ENCODE measurements at regions not wholly inside any gene's neighbourhood (a gene's known extent, or its start where the extent isn't known, plus 50 kb on each side); places are given as distances from the start of the nearest gene placed in this dataset.
"Not testable (repeated sequence)": the region's sequence is repeated elsewhere in the genome, so short reads cannot be mapped to it uniquely, and the experiment has no call there.

- not testable (repeated sequence) for DNase-seq (ENCODE audit: low spot score)
These were observed 117.3 kb downstream of the PPIAL4A start for GRCh38 chr1:121006826-121007225.

DNA sequence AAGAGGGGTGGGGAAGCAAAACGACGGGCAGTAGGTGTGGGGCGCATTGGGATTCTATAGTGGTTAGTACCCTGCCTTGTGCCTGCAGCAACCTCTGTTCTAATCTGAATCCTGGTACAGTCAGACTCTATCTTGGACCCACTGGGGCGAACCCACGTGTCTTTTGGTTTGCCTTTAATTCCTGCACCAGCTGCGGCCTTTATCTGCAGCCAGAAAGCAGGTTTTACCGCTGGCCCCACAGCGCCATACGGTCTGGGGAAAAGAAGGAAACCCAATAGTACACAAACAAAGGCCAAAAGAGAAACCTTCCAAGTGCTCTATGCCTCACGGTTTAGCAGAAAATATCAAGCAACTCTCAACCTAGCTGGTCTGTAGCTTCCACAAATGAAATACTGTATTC, 118.2 kb downstream of the PPIAL4A start:
- DNase-seq (ENCODE audit: low spot score) = not testable (repeated sequence)

GRCh38 chr1:121008512-121009215, 119.1 kb downstream of the PPIAL4A start:
- not testable (repeated sequence) for DNase-seq (ENCODE audit: low spot score)

- DNase-seq (ENCODE audit: low spot score) = not testable (repeated sequence)
These were observed 119.9 kb downstream of the PPIAL4A start for GRCh38 chr1:121009216-121010057.

DNA sequence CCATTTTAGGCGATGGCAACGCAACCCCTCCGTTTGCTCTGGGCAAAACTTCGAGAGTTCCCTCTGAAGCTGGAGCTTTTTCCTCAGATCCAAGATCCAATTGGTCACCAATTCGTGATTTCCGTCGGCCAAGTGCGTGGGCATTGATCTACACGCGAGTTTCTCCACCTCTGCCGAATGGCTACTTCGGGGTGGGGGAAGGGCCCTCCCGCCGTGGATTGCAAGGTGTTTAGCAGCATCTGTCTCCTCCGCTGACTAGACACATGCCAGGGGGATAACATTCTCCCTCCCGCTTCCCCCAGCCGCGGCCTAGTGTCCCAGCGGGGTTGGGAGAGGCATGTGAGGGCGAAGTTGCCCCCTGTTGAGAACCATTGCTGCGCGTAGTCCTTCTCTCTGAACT, 120.6 kb downstream of the PPIAL4A start:
- DNase-seq (ENCODE audit: low spot score) = not testable (repeated sequence)

DNA sequence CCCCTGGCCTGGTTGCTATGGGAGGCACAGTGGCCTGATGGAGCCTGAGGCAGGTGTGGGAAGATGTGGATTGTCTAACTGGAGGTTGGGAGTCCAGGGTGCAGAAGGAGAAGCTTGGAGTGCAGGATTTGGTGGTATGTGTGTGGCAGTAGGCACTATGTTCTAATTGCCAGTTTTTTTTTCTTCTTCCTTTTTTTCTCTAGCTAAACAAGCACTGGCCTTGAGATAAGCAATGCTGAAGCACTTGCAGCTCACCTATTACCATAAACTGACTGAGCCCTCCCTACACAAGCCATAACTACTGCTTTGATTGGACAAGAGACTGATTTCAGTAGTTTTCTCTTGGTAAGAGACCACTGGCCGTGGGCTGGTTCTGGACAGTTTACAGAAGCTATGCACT, 123.6 kb downstream of the PPIAL4A start:
- DNase-seq (ENCODE audit: low spot score) = not testable (repeated sequence)

- peak; percentile 25 for DNase-seq (ENCODE audit: low spot score)
These were observed 126.8 kb downstream of the PPIAL4A start for GRCh38 chr1:121016182-121017028.

GRCh38 chr1:121019715-121020349, 130.3 kb downstream of the PPIAL4A start:
- DNase-seq (ENCODE audit: low spot score) = not testable (repeated sequence)

DNA sequence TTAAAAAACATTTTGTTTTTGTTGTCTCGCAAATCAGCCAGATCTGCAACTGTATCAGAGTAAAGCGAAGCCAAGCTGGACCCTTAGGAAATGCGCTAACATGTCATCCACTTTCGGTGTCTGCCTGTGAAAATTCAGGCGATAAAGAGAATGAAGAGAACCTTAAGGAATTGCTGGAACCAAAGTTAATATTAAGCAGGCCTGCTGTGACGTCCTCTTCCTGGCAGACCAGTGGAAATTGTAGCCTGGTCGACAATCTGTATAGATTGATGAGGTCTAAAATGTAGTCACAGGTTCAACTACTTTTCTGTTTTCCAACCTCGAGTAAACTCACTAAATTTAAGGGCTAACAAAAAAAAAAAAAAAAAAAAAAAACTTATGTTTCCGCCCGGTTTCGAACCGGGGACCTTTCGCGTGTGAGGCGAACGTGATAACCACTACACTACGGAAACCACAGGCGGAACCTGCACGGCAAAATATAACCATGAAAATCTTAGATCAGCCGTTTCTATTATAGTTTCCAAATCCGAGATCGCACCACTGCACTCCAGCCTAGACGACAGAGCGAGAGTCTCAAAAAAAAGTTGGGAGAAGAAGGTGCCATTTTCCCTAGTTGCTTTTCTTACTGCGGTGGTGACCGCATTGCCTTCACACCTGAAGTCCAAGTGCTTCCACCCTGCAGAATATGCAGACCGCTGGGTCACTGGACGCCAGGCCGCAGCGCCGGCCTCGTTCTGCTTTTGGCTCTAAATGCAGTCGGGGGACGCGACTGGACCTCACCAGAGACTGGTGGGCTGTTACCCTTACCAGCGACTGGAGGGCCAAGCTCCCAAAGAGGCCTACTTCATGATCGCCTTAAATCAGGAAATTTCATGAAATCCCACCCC, 131.0 kb downstream of the PPIAL4A start:
- peak; percentile 14 for DNase-seq (ENCODE audit: low spot score)

DNA sequence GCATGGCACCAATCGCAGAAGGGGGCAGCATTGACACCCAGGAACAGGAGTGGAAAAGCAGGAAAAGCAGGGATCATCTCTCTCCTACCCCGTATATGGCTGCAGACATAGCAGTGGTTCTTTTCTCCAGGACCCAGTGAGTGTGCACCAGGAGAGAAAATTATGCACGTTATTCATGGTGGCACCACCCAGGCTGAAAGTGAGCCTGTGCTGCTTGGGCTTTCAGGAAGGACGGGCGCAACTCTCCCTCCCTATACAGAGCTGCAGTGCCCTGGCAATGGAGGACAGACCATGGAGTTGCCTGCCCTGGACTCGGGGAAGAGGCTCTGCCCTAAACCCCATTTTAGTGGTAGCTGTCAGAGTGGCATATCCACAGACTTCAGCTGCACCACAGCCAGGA, 132.1 kb downstream of the PPIAL4A start:
- not testable (repeated sequence) for DNase-seq (ENCODE audit: low spot score)

- not testable (repeated sequence) for DNase-seq (ENCODE audit: low spot score)
These were observed 143.4 kb downstream of the PPIAL4A start for GRCh38 chr1:121032878-121033494.

GRCh38 chr1:121036792-121037191, 147.2 kb downstream of the PPIAL4A start:
- not testable (repeated sequence) for DNase-seq (ENCODE audit: low spot score)

DNA sequence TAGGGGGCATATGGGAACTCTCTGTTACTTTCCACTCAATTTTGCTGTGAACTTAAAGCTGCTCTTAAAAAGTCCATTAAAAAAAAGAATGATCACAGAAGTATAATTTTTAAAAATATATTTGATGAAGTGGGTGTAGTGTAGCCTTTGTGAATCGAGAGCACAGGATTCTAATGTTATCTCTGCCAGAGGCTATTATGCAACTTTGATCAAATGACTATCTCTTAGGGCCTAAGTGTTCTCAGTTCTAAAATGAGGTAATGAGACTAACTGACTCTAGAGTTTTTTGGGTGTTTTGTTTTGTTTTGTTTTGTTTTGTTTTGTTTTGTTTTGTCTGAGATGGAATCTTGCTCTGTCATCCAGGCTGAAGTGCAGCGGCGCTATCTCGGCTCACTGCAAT, 143.2 kb downstream of the FAM72B start:
- not testable (repeated sequence) for DNase-seq (ENCODE audit: low spot score)

- DNase-seq (ENCODE audit: low spot score) = not testable (repeated sequence)
These were observed 142.6 kb downstream of the FAM72B start for GRCh38 chr1:121041497-121041896.

GRCh38 chr1:121042882-121043281, 141.3 kb downstream of the FAM72B start:
- DNase-seq (ENCODE audit: low spot score) = peak; percentile 2

GRCh38 chr1:121048293-121048752, 135.8 kb downstream of the FAM72B start:
- DNase-seq (ENCODE audit: low spot score) = not testable (repeated sequence)

- DNase-seq (ENCODE audit: low spot score) = not testable (repeated sequence)
These were observed 135.2 kb downstream of the FAM72B start for GRCh38 chr1:121048769-121049443.

- DNase-seq (ENCODE audit: low spot score) = not testable (repeated sequence)
These were observed 134.0 kb downstream of the FAM72B start for GRCh38 chr1:121050097-121050496.

DNA sequence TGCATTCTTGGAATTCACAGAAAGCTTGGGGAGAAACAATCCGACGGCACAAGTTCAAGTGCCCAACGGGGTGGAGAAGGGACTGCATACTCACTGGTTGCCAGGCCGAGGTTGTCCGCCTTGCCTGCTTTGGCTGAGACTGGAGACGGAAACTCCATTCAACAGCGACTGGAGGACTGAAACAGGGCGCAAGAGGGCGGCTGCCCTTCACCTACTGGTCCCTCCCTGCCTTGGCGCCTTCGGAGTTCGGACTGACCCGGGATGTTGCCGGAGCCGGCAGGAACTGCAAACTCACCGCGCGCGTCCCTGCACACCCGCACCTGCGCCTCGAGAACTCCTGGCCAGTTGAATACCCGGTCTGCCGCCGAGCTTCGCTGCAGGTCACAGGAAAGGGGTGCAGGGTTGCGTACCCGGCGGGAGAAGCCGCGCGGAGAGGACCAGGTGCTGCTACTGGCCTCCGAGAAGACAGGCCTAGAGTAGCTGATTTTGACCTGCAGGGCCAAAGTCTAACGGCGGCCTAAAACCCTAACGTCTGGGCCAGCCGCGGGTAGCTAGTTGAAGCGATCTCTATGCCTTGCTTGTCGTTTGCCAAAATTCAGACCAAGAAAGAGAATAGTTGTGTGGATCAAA, 132.9 kb downstream of the FAM72B start:
- not testable (repeated sequence) for DNase-seq (ENCODE audit: low spot score)
